ENCODE measurements at regions not wholly inside any gene's neighbourhood (a gene's known extent, or its start where the extent isn't known, plus 50 kb on each side); places are given as distances from the start of the nearest gene placed in this dataset.

- TF ChIP-seq EZH2 (IDR thresholded peaks at IDR 0.05; ENCODE audit: low read depth), result no peak
- TF ChIP-seq, protein P1, sequence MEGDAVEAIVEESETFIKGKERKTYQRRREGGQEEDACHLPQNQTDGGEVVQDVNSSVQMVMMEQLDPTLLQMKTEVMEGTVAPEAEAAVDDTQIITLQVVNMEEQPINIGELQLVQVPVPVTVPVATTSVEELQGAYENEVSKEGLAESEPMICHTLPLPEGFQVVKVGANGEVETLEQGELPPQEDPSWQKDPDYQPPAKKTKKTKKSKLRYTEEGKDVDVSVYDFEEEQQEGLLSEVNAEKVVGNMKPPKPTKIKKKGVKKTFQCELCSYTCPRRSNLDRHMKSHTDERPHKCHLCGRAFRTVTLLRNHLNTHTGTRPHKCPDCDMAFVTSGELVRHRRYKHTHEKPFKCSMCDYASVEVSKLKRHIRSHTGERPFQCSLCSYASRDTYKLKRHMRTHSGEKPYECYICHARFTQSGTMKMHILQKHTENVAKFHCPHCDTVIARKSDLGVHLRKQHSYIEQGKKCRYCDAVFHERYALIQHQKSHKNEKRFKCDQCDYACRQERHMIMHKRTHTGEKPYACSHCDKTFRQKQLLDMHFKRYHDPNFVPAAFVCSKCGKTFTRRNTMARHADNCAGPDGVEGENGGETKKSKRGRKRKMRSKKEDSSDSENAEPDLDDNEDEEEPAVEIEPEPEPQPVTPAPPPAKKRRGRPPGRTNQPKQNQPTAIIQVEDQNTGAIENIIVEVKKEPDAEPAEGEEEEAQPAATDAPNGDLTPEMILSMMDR (conservative IDR thresholded peaks at IDR 0.05), result no peak
Measured at GRCh38 chr1:188817814-188818213, 1659.8 kb downstream of the BRINP3 start.

Measured in PC-9 (cell line).